Ishikawa (cell line): ENCODE measurements at regions not wholly inside any gene's neighbourhood (a gene's known extent, or its start where the extent isn't known, plus 50 kb on each side); places are given as distances from the start of the nearest gene placed in this dataset.

Experiments used
- CEBPB ChIP-seq: IDR thresholded peaks from 2 replicates; pipeline ENCODE4 v1.6.1; 2012
- CREB1 ChIP-seq: IDR thresholded peaks from 2 replicates; pipeline ENCODE4 v1.6.1; 2012; ENCODE audit warnings: low read depth
- EGR1 ChIP-seq: IDR thresholded peaks from 2 replicates; pipeline ENCODE4 v1.6.1; 2012
- EP300 ChIP-seq: IDR thresholded peaks from 2 replicates; pipeline ENCODE4 v1.6.1; 2012; ENCODE audit warnings: borderline replicate concordance
- FOXM1 ChIP-seq: IDR thresholded peaks from 2 replicates; pipeline ENCODE4 v1.6.1; 2012; ENCODE audit warnings: low read depth, borderline replicate concordance
- NFIC ChIP-seq: IDR thresholded peaks from 2 replicates; pipeline ENCODE4 v1.6.1; 2012
- RAD21 ChIP-seq: IDR thresholded peaks from 2 replicates; pipeline ENCODE4 v1.6.1; 2012; ENCODE audit warnings: low read depth
- TAF1 ChIP-seq: IDR thresholded peaks from 2 replicates; pipeline ENCODE4 v1.6.1; 2012; ENCODE audit warnings: low read depth, mild to moderate bottlenecking
- TCF12 ChIP-seq: IDR thresholded peaks from 2 replicates; pipeline ENCODE4 v1.6.1; 2012; ENCODE audit warnings: low read depth
- TEAD4 ChIP-seq: IDR thresholded peaks from 2 replicates; pipeline ENCODE4 v1.6.1; 2012
- YY1 ChIP-seq: IDR thresholded peaks from 2 replicates; pipeline ENCODE4 v1.6.1; 2012; ENCODE audit warnings: low read depth
- ZBTB7A ChIP-seq: IDR thresholded peaks from 2 replicates; pipeline ENCODE4 v1.6.1; 2012; ENCODE audit warnings: low read depth
- TF ChIP-seq, protein P1 (sequence below): IDR thresholded peaks from 2 replicates; pipeline ENCODE4 v1.6.1; 2012
- TF ChIP-seq, protein P2 (sequence below): IDR thresholded peaks from 2 replicates; pipeline ENCODE4 v1.6.1; 2012; ENCODE audit warnings: low read depth, mild to moderate bottlenecking
- TF ChIP-seq, protein P3 (sequence below): IDR thresholded peaks from 2 replicates; pipeline ENCODE4 v1.6.1; 2012

DNA sequence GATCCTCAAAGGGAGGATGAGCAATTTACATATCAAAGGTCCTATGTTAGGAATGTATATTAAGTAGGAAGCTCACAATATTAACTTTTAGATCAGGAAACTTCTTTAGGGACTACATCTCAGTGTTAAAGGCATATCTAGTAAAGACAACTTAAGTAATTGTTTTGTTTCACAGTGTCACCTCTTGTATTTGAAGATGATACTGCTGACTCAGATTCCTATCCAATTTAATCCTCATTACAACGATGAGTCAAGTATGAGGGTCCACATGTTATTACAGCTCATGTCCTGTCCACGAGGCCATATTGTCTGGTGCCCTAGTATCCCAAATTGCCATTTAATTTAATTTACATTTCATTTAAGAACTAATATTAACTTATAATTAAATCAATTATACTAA, 523.9 kb downstream of the CCDC85A start:
- TF ChIP-seq CEBPB = no peak

DNA sequence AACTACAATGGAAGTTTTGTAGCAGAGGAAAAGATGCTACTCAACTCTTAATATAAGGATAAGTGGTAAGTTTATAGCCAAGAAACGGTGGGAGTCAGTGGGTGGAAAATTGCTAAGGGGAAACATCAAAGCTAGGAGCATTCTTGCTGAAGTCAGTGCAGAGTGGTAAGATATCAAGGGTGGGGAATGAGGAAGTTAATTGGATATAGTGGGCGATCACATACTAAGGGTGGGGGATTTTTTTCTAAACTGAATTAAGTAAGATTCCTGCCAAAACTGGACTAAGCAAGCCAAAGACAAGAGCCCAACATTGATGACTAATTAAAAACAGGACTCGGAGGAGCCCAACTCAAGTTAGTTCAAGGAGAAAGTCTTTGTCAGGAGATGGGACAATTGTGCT, 525.4 kb downstream of the CCDC85A start:
- no peak for TF ChIP-seq TEAD4
- no peak for TF ChIP-seq RAD21
- TF ChIP-seq, protein P1, sequence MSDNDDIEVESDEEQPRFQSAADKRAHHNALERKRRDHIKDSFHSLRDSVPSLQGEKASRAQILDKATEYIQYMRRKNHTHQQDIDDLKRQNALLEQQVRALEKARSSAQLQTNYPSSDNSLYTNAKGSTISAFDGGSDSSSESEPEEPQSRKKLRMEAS = no peak
- TF ChIP-seq FOXM1 = no peak
- TF ChIP-seq TCF12 = no peak
- TF ChIP-seq NFIC = no peak
- TF ChIP-seq CREB1 = no peak
- TF ChIP-seq, protein P2, sequence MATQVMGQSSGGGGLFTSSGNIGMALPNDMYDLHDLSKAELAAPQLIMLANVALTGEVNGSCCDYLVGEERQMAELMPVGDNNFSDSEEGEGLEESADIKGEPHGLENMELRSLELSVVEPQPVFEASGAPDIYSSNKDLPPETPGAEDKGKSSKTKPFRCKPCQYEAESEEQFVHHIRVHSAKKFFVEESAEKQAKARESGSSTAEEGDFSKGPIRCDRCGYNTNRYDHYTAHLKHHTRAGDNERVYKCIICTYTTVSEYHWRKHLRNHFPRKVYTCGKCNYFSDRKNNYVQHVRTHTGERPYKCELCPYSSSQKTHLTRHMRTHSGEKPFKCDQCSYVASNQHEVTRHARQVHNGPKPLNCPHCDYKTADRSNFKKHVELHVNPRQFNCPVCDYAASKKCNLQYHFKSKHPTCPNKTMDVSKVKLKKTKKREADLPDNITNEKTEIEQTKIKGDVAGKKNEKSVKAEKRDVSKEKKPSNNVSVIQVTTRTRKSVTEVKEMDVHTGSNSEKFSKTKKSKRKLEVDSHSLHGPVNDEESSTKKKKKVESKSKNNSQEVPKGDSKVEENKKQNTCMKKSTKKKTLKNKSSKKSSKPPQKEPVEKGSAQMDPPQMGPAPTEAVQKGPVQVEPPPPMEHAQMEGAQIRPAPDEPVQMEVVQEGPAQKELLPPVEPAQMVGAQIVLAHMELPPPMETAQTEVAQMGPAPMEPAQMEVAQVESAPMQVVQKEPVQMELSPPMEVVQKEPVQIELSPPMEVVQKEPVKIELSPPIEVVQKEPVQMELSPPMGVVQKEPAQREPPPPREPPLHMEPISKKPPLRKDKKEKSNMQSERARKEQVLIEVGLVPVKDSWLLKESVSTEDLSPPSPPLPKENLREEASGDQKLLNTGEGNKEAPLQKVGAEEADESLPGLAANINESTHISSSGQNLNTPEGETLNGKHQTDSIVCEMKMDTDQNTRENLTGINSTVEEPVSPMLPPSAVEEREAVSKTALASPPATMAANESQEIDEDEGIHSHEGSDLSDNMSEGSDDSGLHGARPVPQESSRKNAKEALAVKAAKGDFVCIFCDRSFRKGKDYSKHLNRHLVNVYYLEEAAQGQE = no peak
- no peak for TF ChIP-seq YY1
- TF ChIP-seq EGR1 = no peak

DNA sequence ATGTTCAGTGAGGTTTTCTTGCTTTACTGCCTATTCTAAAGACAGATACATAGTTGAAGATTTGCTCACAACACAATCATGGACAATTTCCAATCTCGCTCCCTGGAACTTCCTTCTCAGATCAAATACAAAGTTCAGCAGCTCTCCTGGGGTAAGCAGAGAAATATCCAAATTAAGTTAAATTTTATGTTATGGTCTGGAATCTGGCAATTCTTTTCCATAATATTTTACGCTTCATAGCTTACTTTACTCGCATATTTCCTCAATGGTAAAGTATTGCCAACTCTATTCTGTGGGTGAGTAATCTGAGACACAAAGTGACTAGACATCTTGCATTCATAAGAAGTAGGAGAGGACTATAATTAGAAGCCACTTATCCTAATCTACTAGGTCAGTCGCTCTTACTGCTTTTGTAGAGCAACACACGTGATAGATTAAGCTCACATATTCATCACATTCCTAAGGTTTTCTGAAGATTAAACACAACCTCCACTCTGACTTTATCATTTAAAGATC, 529.4 kb downstream of the CCDC85A start:
- no peak for TF ChIP-seq NFIC
- TF ChIP-seq, protein P2 = no peak
- TF ChIP-seq TCF12 = no peak
- TF ChIP-seq EGR1 = no peak
- TF ChIP-seq EP300 = no peak
- no peak for TF ChIP-seq ZBTB7A
- TF ChIP-seq, protein P3, sequence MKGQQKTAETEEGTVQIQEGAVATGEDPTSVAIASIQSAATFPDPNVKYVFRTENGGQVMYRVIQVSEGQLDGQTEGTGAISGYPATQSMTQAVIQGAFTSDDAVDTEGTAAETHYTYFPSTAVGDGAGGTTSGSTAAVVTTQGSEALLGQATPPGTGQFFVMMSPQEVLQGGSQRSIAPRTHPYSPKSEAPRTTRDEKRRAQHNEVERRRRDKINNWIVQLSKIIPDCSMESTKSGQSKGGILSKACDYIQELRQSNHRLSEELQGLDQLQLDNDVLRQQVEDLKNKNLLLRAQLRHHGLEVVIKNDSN = no peak
- TF ChIP-seq CREB1 = no peak
- TF ChIP-seq TAF1 = no peak
- TF ChIP-seq TEAD4 = no peak
- no peak for TF ChIP-seq CEBPB
- TF ChIP-seq RAD21 = no peak
- TF ChIP-seq, protein P1 = no peak
- no peak for TF ChIP-seq FOXM1
- TF ChIP-seq YY1 = no peak

DNA sequence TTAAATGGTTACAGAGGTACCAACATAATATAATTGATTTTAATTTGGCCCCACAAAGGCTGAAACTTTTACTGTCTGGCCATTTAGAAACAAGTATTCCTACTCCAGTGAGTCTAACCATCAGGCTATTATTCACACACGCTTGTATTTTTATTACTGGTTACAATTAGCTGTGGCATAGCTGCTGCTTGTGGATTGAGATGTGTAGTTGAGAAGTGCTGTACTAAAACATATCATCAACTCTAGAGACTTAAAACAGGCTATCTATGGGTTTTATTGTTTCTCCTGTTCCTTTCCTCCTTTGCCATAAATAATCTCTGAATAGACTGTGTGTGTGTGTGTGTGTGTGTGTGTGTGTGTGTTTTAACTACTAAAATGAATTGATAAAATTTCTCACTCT, 530.2 kb downstream of the CCDC85A start:
- TF ChIP-seq ZBTB7A = no peak
- no peak for TF ChIP-seq RAD21

DNA sequence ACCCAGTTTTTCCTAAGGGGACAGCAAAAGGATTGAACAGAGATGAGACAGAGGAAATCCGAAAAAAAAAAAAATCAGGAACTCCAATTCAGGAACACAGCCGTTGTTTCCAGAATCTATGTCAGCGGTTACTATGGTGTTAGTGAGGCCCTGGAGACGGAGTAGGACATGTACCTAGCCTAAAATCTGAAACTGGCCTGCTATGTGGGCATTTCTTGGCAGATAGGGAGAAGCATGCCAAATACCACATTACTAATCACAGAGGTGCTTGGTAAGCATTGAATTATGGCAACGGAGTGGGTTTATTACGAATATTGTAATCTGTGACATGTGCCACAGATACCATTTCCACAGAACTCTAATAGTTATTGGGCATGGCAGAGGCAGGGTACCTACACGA, 530.6 kb downstream of the CCDC85A start:
- TF ChIP-seq NFIC (no peak), FOXM1 (no peak), CEBPB (no peak), TEAD4 (no peak), YY1 (no peak), EGR1 (no peak), TCF12 (no peak), EP300 (no peak), RAD21 (no peak), ZBTB7A (no peak), TAF1 (no peak)
- TF ChIP-seq, protein P1 = no peak
- TF ChIP-seq, protein P3 = no peak
- TF ChIP-seq, protein P2 = no peak
